ENCODE measurements at regions not wholly inside any gene's neighbourhood (a gene's known extent, or its start where the extent isn't known, plus 50 kb on each side); places are given as distances from the start of the nearest gene placed in this dataset.

DNA sequence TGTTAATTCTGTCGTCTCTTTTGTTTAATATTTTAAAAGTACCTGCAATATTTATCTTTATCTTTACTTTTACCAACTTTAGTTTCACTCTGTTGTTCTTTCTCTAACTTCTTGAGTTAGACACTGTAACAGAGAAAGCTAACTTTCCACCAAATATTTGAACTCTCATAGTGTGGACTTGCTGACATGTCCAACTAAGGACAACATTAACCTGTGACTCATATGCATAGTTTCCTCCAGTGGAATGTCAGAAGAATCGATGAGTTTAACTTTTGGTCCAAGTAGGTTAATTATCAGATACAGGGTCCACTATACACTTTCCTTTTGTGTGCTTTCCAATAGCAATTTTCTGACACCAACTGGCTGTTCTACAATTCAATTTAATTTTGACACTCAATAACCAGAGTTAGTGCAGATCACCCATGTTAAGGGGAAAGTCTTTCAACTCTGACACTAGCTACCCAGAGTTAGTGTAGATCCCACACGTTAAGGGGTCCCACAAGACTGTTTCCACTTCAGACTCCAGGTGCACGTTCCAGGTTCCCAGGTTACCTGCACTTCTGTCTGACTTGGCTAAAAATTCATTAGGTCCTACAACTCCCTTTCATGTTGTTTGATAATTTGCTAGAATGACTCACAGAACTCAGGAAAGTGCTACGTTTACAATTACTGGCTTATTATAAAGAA, 559.0 kb upstream of the AMOT start:
- H3K4me1 ChIP-seq (ENCODE audit: control insufficient read depth, insufficient read depth, low read length), result no peaks in the 10 kb centered on the region
- no peaks in the 10 kb centered on the region for H3K9me3 ChIP-seq (ENCODE audit: control insufficient read depth, insufficient read depth, low read depth, low read length)
- no peak overlapping the region for H3K27ac ChIP-seq (ENCODE audit: extremely low read depth, low read depth, low read length)
- no peak overlapping the region for H3K4me3 ChIP-seq (ENCODE audit: low read depth, low read length)
- ChIA-PET POLR2A (no interaction called here), CTCF (interaction anchor here (0.6 kb wide), 1 partner anchor 132 kb away, joined by 3 read pairs; no protein-coding TSS in a partner anchor)
- TF ChIP-seq ZSCAN4 (tag by site-specific recombination; IDR thresholded peaks at IDR 0.05) (no peak), ZNF600 (tag by site-specific recombination; IDR thresholded peaks at IDR 0.05) (no peak)
- H3K36me3 ChIP-seq (ENCODE audit: control insufficient read depth in 2 of 2, insufficient read depth in 1 of 2, low read length in 2 of 2), result no peaks in the 10 kb centered on the region

GRCh38 chrX:113392355-113392754, 551.7 kb upstream of the AMOT start:
- no peaks in the 10 kb centered on the region for H3K4me1 ChIP-seq (ENCODE audit: control insufficient read depth, insufficient read depth, low read length)
- H3K9me3 ChIP-seq (ENCODE audit: control insufficient read depth, insufficient read depth, low read depth, low read length), result no peaks in the 10 kb centered on the region
- TF ChIP-seq ZNF747 (tag by site-specific recombination; IDR thresholded peaks at IDR 0.05) (no peak), ZBTB48 (tag by site-specific recombination; IDR thresholded peaks at IDR 0.05) (no peak), ZNF416 (tag by site-specific recombination; IDR thresholded peaks at IDR 0.05) (no peak), ZNF837 (tag by site-specific recombination; IDR thresholded peaks at IDR 0.05) (no peak), ZNF707 (tag by site-specific recombination; IDR thresholded peaks at IDR 0.05) (no peak), ZBTB10 (tag by site-specific recombination; IDR thresholded peaks at IDR 0.05) (no peak), KLF9 (tag by site-specific recombination; IDR thresholded peaks at IDR 0.05; ENCODE audit: low read depth) (no peak), WT1 (tag by site-specific recombination; IDR thresholded peaks at IDR 0.05) (no peak), ZNF777 (tag by site-specific recombination; IDR thresholded peaks at IDR 0.05; ENCODE audit: borderline replicate concordance) (no peak), ZNF112 (tag by site-specific recombination; IDR thresholded peaks at IDR 0.05) (no peak), ZNF274 (IDR thresholded peaks at IDR 0.05; ENCODE audit: low read length) (no peak), ZNF274 (tag by site-specific recombination; IDR thresholded peaks at IDR 0.05; ENCODE audit: borderline replicate concordance) (no peak), ZNF621 (tag by site-specific recombination; IDR thresholded peaks at IDR 0.05) (no peak), REPIN1 (tag by site-specific recombination; IDR thresholded peaks at IDR 0.05; ENCODE audit: low read depth) (no peak), ZNF670 (tag by site-specific recombination; IDR thresholded peaks at IDR 0.05; ENCODE audit: low read depth) (no peak), ZNF324 (tag by site-specific recombination; IDR thresholded peaks at IDR 0.05) (no peak), SETDB1 (IDR thresholded peaks at IDR 0.05; ENCODE audit: insufficient read length, low read length) (no peak), ZNF629 (tag by site-specific recombination; IDR thresholded peaks at IDR 0.05) (no peak), ZNF341 (tag by site-specific recombination; IDR thresholded peaks at IDR 0.05; ENCODE audit: low read depth) (no peak), SP2 (tag by site-specific recombination; IDR thresholded peaks at IDR 0.05) (no peak)
- TF ChIP-seq, protein P1, sequence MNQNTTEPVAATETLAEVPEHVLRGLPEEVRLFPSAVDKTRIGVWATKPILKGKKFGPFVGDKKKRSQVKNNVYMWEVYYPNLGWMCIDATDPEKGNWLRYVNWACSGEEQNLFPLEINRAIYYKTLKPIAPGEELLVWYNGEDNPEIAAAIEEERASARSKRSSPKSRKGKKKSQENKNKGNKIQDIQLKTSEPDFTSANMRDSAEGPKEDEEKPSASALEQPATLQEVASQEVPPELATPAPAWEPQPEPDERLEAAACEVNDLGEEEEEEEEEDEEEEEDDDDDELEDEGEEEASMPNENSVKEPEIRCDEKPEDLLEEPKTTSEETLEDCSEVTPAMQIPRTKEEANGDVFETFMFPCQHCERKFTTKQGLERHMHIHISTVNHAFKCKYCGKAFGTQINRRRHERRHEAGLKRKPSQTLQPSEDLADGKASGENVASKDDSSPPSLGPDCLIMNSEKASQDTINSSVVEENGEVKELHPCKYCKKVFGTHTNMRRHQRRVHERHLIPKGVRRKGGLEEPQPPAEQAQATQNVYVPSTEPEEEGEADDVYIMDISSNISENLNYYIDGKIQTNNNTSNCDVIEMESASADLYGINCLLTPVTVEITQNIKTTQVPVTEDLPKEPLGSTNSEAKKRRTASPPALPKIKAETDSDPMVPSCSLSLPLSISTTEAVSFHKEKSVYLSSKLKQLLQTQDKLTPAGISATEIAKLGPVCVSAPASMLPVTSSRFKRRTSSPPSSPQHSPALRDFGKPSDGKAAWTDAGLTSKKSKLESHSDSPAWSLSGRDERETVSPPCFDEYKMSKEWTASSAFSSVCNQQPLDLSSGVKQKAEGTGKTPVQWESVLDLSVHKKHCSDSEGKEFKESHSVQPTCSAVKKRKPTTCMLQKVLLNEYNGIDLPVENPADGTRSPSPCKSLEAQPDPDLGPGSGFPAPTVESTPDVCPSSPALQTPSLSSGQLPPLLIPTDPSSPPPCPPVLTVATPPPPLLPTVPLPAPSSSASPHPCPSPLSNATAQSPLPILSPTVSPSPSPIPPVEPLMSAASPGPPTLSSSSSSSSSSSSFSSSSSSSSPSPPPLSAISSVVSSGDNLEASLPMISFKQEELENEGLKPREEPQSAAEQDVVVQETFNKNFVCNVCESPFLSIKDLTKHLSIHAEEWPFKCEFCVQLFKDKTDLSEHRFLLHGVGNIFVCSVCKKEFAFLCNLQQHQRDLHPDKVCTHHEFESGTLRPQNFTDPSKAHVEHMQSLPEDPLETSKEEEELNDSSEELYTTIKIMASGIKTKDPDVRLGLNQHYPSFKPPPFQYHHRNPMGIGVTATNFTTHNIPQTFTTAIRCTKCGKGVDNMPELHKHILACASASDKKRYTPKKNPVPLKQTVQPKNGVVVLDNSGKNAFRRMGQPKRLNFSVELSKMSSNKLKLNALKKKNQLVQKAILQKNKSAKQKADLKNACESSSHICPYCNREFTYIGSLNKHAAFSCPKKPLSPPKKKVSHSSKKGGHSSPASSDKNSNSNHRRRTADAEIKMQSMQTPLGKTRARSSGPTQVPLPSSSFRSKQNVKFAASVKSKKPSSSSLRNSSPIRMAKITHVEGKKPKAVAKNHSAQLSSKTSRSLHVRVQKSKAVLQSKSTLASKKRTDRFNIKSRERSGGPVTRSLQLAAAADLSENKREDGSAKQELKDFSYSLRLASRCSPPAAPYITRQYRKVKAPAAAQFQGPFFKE (tag by site-specific recombination; IDR thresholded peaks at IDR 0.05; ENCODE audit: borderline replicate concordance), result no peak
- no peak overlapping the region for H3K4me3 ChIP-seq (ENCODE audit: low read depth, low read length)
- ChIA-PET POLR2A (no interaction called here), CTCF (no interaction called here)
- H3K36me3 ChIP-seq (ENCODE audit: control insufficient read depth in 2 of 2, insufficient read depth in 1 of 2, low read length in 2 of 2), result no peaks in the 10 kb centered on the region
- no peak overlapping the region for H3K27ac ChIP-seq (ENCODE audit: extremely low read depth, low read depth, low read length)

All from HEK293 (cell line).